OCI-LY1 (cell line): ENCODE measurements at regions not wholly inside any gene's neighbourhood (a gene's known extent, or its start where the extent isn't known, plus 50 kb on each side); places are given as distances from the start of the nearest gene placed in this dataset.

ENCODE experiments used
- CTCF ChIP-seq: fragments of 200-600 bp; sonication (generic), shearing (Covaris generic); IDR thresholded peaks from 2 replicates; pipeline ENCODE4 v1.5.1; 2017; ENCODE audit warnings: mild to moderate bottlenecking, antibody characterized with exemption, low read length, moderate library complexity, mixed read lengths
- EZH2 ChIP-seq: fragments of 200-600 bp; sonication (generic), shearing (Covaris generic); IDR thresholded peaks from 2 replicates; pipeline ENCODE4 v1.8.0; 2017; ENCODE audit warnings: borderline replicate concordance, mixed run types, mild to moderate bottlenecking, antibody characterized with exemption, low read length, moderate library complexity, mixed read lengths

DNA sequence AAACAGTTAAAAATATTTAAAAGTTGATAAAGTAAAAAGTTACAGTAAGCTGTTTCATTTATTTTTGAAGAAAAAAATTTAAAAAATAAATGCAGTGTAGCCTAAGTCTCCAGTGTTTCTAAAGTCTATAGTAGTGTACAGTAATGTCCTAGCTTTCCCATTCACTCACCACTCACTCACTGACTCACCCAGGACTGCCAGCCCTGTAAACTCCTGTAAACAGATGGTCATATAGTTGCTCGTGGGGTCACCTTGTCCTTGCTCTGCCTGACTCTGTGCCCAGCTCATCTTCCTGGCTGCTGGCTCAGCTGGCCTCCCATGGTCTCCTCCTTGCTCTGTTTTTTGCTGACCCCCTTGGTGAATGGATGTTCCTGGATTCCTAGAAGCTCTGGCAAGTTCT lies 180.3 kb downstream of the VAPA start:
- TF ChIP-seq CTCF (no peak), EZH2 (no peak)
